ENCODE measurements at regions not wholly inside any gene's neighbourhood (a gene's known extent, or its start where the extent isn't known, plus 50 kb on each side); places are given as distances from the start of the nearest gene placed in this dataset.

- DNase-seq = peak in 5 of 9 donors; percentile 25 to 45 (median 27)
- peaks cover 0 to 24% (median 5%) of the 10 kb centered on the region in 11 donors for H3K9me3 Mint-ChIP-seq
- Histone ChIP-seq H3K4me3 (ENCODE audit: low read length) (no peak overlapping the region), H3K27me3 (ENCODE audit: control insufficient read depth in 2 of 2, insufficient read depth in 2 of 2, low read length in 2 of 2) (no peaks in the 10 kb centered on the region), H3K4me1 (ENCODE audit: control insufficient read depth in 2 of 2, insufficient read depth in 2 of 2, low read length in 2 of 2) (peaks cover 0 to 8% of the 10 kb centered on the region in 2 donors), H3K27ac (ENCODE audit: low read depth, low read length) (no peak overlapping the region), H3K36me3 (ENCODE audit: control insufficient read depth in 2 of 3, insufficient read depth in 3 of 3, low read length in 3 of 3) (no peaks in the 10 kb centered on the region), H3K9me3 (ENCODE audit: control insufficient read depth in 2 of 3, low read length in 3 of 3) (no peaks in the 10 kb centered on the region)
- peaks cover 4 to 29% (median 17%) of the 10 kb centered on the region in 7 donors for H3K4me1 Mint-ChIP-seq
- H3K27ac Mint-ChIP-seq = peak overlapping the region in 2 of 9 donors; percentile 37 to 52
- peak overlapping the region in 1 of 10 donors; percentile 19 for H3K4me3 Mint-ChIP-seq
- H3K27me3 Mint-ChIP-seq = no peaks in the 10 kb centered on the region
- peak; percentile 55 for ATAC-seq
- peaks cover 1 to 18% (median 5%) of the 10 kb centered on the region in 5 donors for H3K36me3 Mint-ChIP-seq
- POLR2A ChIA-PET = interaction anchor here (0.7 kb wide), 1 partner anchor 14 kb away, joined by 3 read pairs; no protein-coding TSS in a partner anchor
- intact Hi-C loops (cut with micrococcal nuclease) = loop anchor here in 1 of 2 donors (1.0 to 5.0 kb wide), 4 partner anchors 75 to 694 kb away; no protein-coding TSS in a partner anchor
- CTCF ChIA-PET = interaction anchor here (0.8 kb wide), 1 partner anchor 75 kb away, joined by 5 read pairs; no protein-coding TSS in a partner anchor
Measured at GRCh38 chr1:83583351-83584014, 415.4 kb downstream of the TTLL7 start.

- Histone ChIP-seq H3K4me1 (ENCODE audit: control insufficient read depth in 2 of 2, insufficient read depth in 2 of 2, low read length in 2 of 2) (peaks cover 0 to 8% of the 10 kb centered on the region in 2 donors), H3K36me3 (ENCODE audit: control insufficient read depth in 2 of 3, insufficient read depth in 3 of 3, low read length in 3 of 3) (no peaks in the 10 kb centered on the region), H3K9me3 (ENCODE audit: control insufficient read depth in 2 of 3, low read length in 3 of 3) (no peaks in the 10 kb centered on the region), H3K27ac (ENCODE audit: low read depth, low read length) (no peak overlapping the region), H3K27me3 (ENCODE audit: control insufficient read depth in 2 of 2, insufficient read depth in 2 of 2, low read length in 2 of 2) (no peaks in the 10 kb centered on the region), H3K4me3 (ENCODE audit: low read length) (no peak overlapping the region)
- CTCF ChIA-PET = interaction anchor here (0.6 kb wide), 1 partner anchor 62 kb away, joined by 3 read pairs; no protein-coding TSS in a partner anchor
- intact Hi-C loops (cut with micrococcal nuclease) = loop anchor here in 1 of 2 donors (5.0 kb wide), 1 partner anchor 281 kb away; no protein-coding TSS in a partner anchor
- Mint-ChIP-seq H3K9me3 (peaks cover 0 to 24% (median 5%) of the 10 kb centered on the region in 11 donors), H3K36me3 (peaks cover 0 to 18% (median 5%) of the 10 kb centered on the region in 5 donors), H3K4me3 (no peak overlapping the region), H3K27me3 (no peaks in the 10 kb centered on the region), H3K27ac (peak overlapping the region in 1 of 9 donors; percentile 31), H3K4me1 (peaks cover 4 to 29% (median 17%) of the 10 kb centered on the region in 7 donors)
- DNase-seq (no peak), ATAC-seq (no peak)
- POLR2A ChIA-PET = no interaction called here
Measured at GRCh38 chr1:83581747-83582146, 417.2 kb downstream of the TTLL7 start.

GRCh38 chr1:83574791-83575190 lies 424.1 kb downstream of the TTLL7 start:
- no peak overlapping the region for H3K27ac ChIP-seq (ENCODE audit: low read depth, low read length)
- Mint-ChIP-seq H3K27me3 (no peaks in the 10 kb centered on the region), H3K36me3 (peaks cover 0 to 1% (median 0%) of the 10 kb centered on the region in 5 donors), H3K27ac (no peak overlapping the region), H3K9me3 (peaks cover 0 to 4% (median 0%) of the 10 kb centered on the region in 11 donors), H3K4me3 (no peak overlapping the region), H3K4me1 (peaks cover 0 to 13% (median under 1%) of the 10 kb centered on the region in 7 donors)
- H3K36me3 ChIP-seq (ENCODE audit: control insufficient read depth in 2 of 3, insufficient read depth in 3 of 3, low read length in 3 of 3) = no peaks in the 10 kb centered on the region
- H3K9me3 ChIP-seq (ENCODE audit: control insufficient read depth in 2 of 3, low read length in 3 of 3) = no peaks in the 10 kb centered on the region
- DNase-seq = no peak
- H3K27me3 ChIP-seq (ENCODE audit: control insufficient read depth in 2 of 2, insufficient read depth in 2 of 2, low read length in 2 of 2) = no peaks in the 10 kb centered on the region
- CTCF ChIA-PET = interaction anchor here (0.6 to 0.7 kb wide), 2 partner anchors 13 to 23 kb away, joined by 3 read pairs; no protein-coding TSS in a partner anchor
- POLR2A ChIA-PET = interaction anchor here (0.7 kb wide), 2 partner anchors 43 to 68 kb away, joined by 3 read pairs; no protein-coding TSS in a partner anchor
- intact Hi-C loops (cut with micrococcal nuclease) = no loop called here
- H3K4me1 ChIP-seq (ENCODE audit: control insufficient read depth in 2 of 2, insufficient read depth in 2 of 2, low read length in 2 of 2) = no peaks in the 10 kb centered on the region
- no peak overlapping the region for H3K4me3 ChIP-seq (ENCODE audit: low read length)
- no peak for ATAC-seq

- CTCF ChIA-PET = interaction anchor here (0.6 kb wide), 1 partner anchor 24 kb away, joined by 4 read pairs; no protein-coding TSS in a partner anchor
- H3K27ac Mint-ChIP-seq = peak overlapping the region in 1 of 9 donors; percentile 26
- DNase-seq = no peak
Measured at GRCh38 chr1:83573776-83574175, 425.2 kb downstream of the TTLL7 start.

GRCh38 chr1:83571536-83571935 lies 427.4 kb downstream of the TTLL7 start:
- intact Hi-C loops (cut with micrococcal nuclease) = no loop called here
- no peaks in the 10 kb centered on the region for H3K36me3 Mint-ChIP-seq
- Histone ChIP-seq H3K27ac (ENCODE audit: low read depth, low read length) (no peak overlapping the region), H3K36me3 (ENCODE audit: control insufficient read depth in 2 of 3, insufficient read depth in 3 of 3, low read length in 3 of 3) (no peaks in the 10 kb centered on the region), H3K4me1 (ENCODE audit: control insufficient read depth in 2 of 2, insufficient read depth in 2 of 2, low read length in 2 of 2) (no peaks in the 10 kb centered on the region), H3K9me3 (ENCODE audit: control insufficient read depth in 2 of 3, low read length in 3 of 3) (no peaks in the 10 kb centered on the region), H3K27me3 (ENCODE audit: control insufficient read depth in 2 of 2, insufficient read depth in 2 of 2, low read length in 2 of 2) (no peaks in the 10 kb centered on the region), H3K4me3 (ENCODE audit: low read length) (no peak overlapping the region)
- no peaks in the 10 kb centered on the region for H3K27me3 Mint-ChIP-seq
- peaks cover 0 to 6% (median 0%) of the 10 kb centered on the region in 11 donors for H3K9me3 Mint-ChIP-seq
- ChIA-PET POLR2A (interaction anchor here (0.7 kb wide), 1 partner anchor 307 kb away, joined by 3 read pairs; no protein-coding TSS in a partner anchor), CTCF (no interaction called here)
- no peak for DNase-seq
- peaks cover 0 to 10% (median 0%) of the 10 kb centered on the region in 7 donors for H3K4me1 Mint-ChIP-seq
- no peak overlapping the region for H3K27ac Mint-ChIP-seq
- H3K4me3 Mint-ChIP-seq = no peak overlapping the region
- ATAC-seq = no peak

More at GRCh38 chr1:83573776-83574175, 425.2 kb downstream of the TTLL7 start:
- H3K9me3 Mint-ChIP-seq = peaks cover 0 to 6% (median 0%) of the 10 kb centered on the region in 11 donors
- Histone ChIP-seq H3K27ac (ENCODE audit: low read depth, low read length) (no peak overlapping the region), H3K36me3 (ENCODE audit: control insufficient read depth in 2 of 3, insufficient read depth in 3 of 3, low read length in 3 of 3) (no peaks in the 10 kb centered on the region), H3K27me3 (ENCODE audit: control insufficient read depth in 2 of 2, insufficient read depth in 2 of 2, low read length in 2 of 2) (no peaks in the 10 kb centered on the region), H3K4me1 (ENCODE audit: control insufficient read depth in 2 of 2, insufficient read depth in 2 of 2, low read length in 2 of 2) (no peaks in the 10 kb centered on the region), H3K9me3 (ENCODE audit: control insufficient read depth in 2 of 3, low read length in 3 of 3) (no peaks in the 10 kb centered on the region), H3K4me3 (ENCODE audit: low read length) (no peak overlapping the region)
- POLR2A ChIA-PET = no interaction called here
- H3K4me1 Mint-ChIP-seq = peaks cover 0 to 10% (median 0%) of the 10 kb centered on the region in 7 donors
- no peaks in the 10 kb centered on the region for H3K36me3 Mint-ChIP-seq
- H3K27me3 Mint-ChIP-seq = no peaks in the 10 kb centered on the region
- no peak for ATAC-seq
- H3K4me3 Mint-ChIP-seq = no peak overlapping the region
- intact Hi-C loops (cut with micrococcal nuclease) = no loop called here

- H3K36me3 Mint-ChIP-seq = peaks cover 0 to 10% (median 4%) of the 10 kb centered on the region in 5 donors
- Histone ChIP-seq H3K36me3 (ENCODE audit: control insufficient read depth in 2 of 3, insufficient read depth in 3 of 3, low read length in 3 of 3) (no peaks in the 10 kb centered on the region), H3K27me3 (ENCODE audit: control insufficient read depth in 2 of 2, insufficient read depth in 2 of 2, low read length in 2 of 2) (no peaks in the 10 kb centered on the region), H3K4me3 (ENCODE audit: low read length) (no peak overlapping the region), H3K4me1 (ENCODE audit: control insufficient read depth in 2 of 2, insufficient read depth in 2 of 2, low read length in 2 of 2) (no peaks in the 10 kb centered on the region), H3K9me3 (ENCODE audit: control insufficient read depth in 2 of 3, low read length in 3 of 3) (no peaks in the 10 kb centered on the region), H3K27ac (ENCODE audit: low read depth, low read length) (no peak overlapping the region)
- H3K27ac Mint-ChIP-seq = no peak overlapping the region
- H3K27me3 Mint-ChIP-seq = no peaks in the 10 kb centered on the region
- peaks cover 0 to 8% (median 0%) of the 10 kb centered on the region in 11 donors for H3K9me3 Mint-ChIP-seq
- H3K4me1 Mint-ChIP-seq = peaks cover 0 to 24% (median 6%) of the 10 kb centered on the region in 7 donors
- ATAC-seq (no peak), DNase-seq (no peak)
- ChIA-PET POLR2A (no interaction called here), CTCF (no interaction called here)
- H3K4me3 Mint-ChIP-seq = no peak overlapping the region
- intact Hi-C loops (cut with micrococcal nuclease) = no loop called here
Measured at GRCh38 chr1:83561346-83561745, 437.6 kb downstream of the TTLL7 start.
